ENCODE measurements at regions not wholly inside any gene's neighbourhood (a gene's known extent, or its start where the extent isn't known, plus 50 kb on each side); places are given as distances from the start of the nearest gene placed in this dataset.

- DNase-seq: no peak
Observed at GRCh38 chr2:128537646-128538045, 219.0 kb upstream of the HS6ST1 start.

- DNase-seq: no peak
Observed at GRCh38 chr2:128538396-128538795, 219.7 kb upstream of the HS6ST1 start.

- no peak for DNase-seq
Observed at GRCh38 chr2:128540670-128541069, 222.0 kb upstream of the HS6ST1 start.

GRCh38 chr2:128541448-128541847, 222.8 kb upstream of the HS6ST1 start:
- no peak for DNase-seq

GRCh38 chr2:128543036-128543435, 224.4 kb upstream of the HS6ST1 start:
- DNase-seq: no peak

GRCh38 chr2:128543646-128544045, 225.0 kb upstream of the HS6ST1 start:
- no peak for DNase-seq

GRCh38 chr2:128544321-128545037, 225.8 kb upstream of the HS6ST1 start:
- DNase-seq: no peak

- DNase-seq: no peak
Observed at GRCh38 chr2:128545085-128545484, 226.4 kb upstream of the HS6ST1 start.

GRCh38 chr2:128545829-128546228, 227.2 kb upstream of the HS6ST1 start:
- no peak for DNase-seq

GRCh38 chr2:128547667-128548066, 229.0 kb upstream of the HS6ST1 start:
- no peak for DNase-seq

GRCh38 chr2:128548461-128548891, 229.8 kb upstream of the HS6ST1 start:
- no peak for DNase-seq

GRCh38 chr2:128549094-128549493, 230.4 kb upstream of the HS6ST1 start:
- no peak for DNase-seq

- no peak for DNase-seq
Observed at GRCh38 chr2:128549646-128550260, 231.1 kb upstream of the HS6ST1 start.

GRCh38 chr2:128550389-128550788, 231.7 kb upstream of the HS6ST1 start:
- DNase-seq: no peak

- no peak for DNase-seq
Observed at GRCh38 chr2:128550801-128551416, 232.2 kb upstream of the HS6ST1 start.

GRCh38 chr2:128551435-128551834, 232.8 kb upstream of the HS6ST1 start:
- DNase-seq: no peak

- DNase-seq: no peak
Observed at GRCh38 chr2:128552141-128552805, 233.6 kb upstream of the HS6ST1 start.

GRCh38 chr2:128552806-128553551, 234.3 kb upstream of the HS6ST1 start:
- no peak for DNase-seq

- DNase-seq: no peak
Observed at GRCh38 chr2:128554151-128554769, 235.6 kb upstream of the HS6ST1 start.

GRCh38 chr2:128555433-128555832, 236.8 kb upstream of the HS6ST1 start:
- DNase-seq: no peak

GRCh38 chr2:128556089-128556488, 237.4 kb upstream of the HS6ST1 start:
- no peak for DNase-seq

- DNase-seq: no peak
Observed at GRCh38 chr2:128556633-128557032, 238.0 kb upstream of the HS6ST1 start.

GRCh38 chr2:128557069-128557468, 238.4 kb upstream of the HS6ST1 start:
- DNase-seq: no peak
